Neuronal stem cell (in vitro differentiated cells): ENCODE measurements at regions not wholly inside any gene's neighbourhood (a gene's known extent, or its start where the extent isn't known, plus 50 kb on each side); places are given as distances from the start of the nearest gene placed in this dataset.

ENCODE experiments used
- DNase-seq: peaks from one replicate; pipeline ENCODE4 v3.0.0-alpha.2; 2013; ENCODE audit warnings: low spot score
- H2AFZ ChIP-seq: one replicate; pipeline ENCODE4 v1.6.1; 2013; ENCODE audit warnings: mild to moderate bottlenecking, low read length, inconsistent platforms
- H2AK5ac ChIP-seq: 2 replicates; pipeline ENCODE4 v1.6.1; 2013; ENCODE audit warnings: low read depth, mild to moderate bottlenecking, inconsistent platforms, low read length, moderate library complexity, mixed read lengths
- H2BK120ac ChIP-seq: 2 replicates; pipeline ENCODE4 v1.6.1; 2013; ENCODE audit warnings: low read depth, mild to moderate bottlenecking, inconsistent platforms, low read length, moderate library complexity, mixed read lengths
- H2BK12ac ChIP-seq: one replicate; pipeline ENCODE4 v1.6.1; 2013; ENCODE audit warnings: low read length, inconsistent platforms
- H2BK15ac ChIP-seq: 2 replicates; pipeline ENCODE4 v1.6.1; 2013; ENCODE audit warnings: mild to moderate bottlenecking, low read length, inconsistent platforms, mixed read lengths
- H2BK5ac ChIP-seq: one replicate; pipeline ENCODE4 v1.6.1; 2013; ENCODE audit warnings: inconsistent platforms, mild to moderate bottlenecking, low read length, moderate library complexity
- H3K14ac ChIP-seq: one replicate; pipeline ENCODE4 v1.6.1; 2013; ENCODE audit warnings: low read length, inconsistent platforms
- H3K18ac ChIP-seq: 2 replicates; pipeline ENCODE4 v1.6.1; 2013; ENCODE audit warnings: low read length, inconsistent platforms
- H3K23ac ChIP-seq: 2 replicates; pipeline ENCODE4 v1.6.1; 2013; ENCODE audit warnings: low read depth, mild to moderate bottlenecking, mixed read lengths, low read length, inconsistent platforms; ENCODE audit not compliant: poor library complexity
- H3K27ac ChIP-seq: replicated peaks from 3 replicates; pipeline ENCODE4 v1.5.1; 2013; ENCODE audit warnings: low read length, inconsistent platforms
- H3K27me3 ChIP-seq, 3 experiments: 2 replicates each; pipeline ENCODE4 v1.6.1; 2013; ENCODE audit warnings: low read length in 3 of 3, mild to moderate bottlenecking in 2 of 3, inconsistent platforms in 1 of 3, low read depth in 1 of 3, mixed read lengths in 1 of 3, moderate library complexity in 1 of 3; ENCODE audit not compliant: control insufficient read depth in 3 of 3, insufficient read depth in 3 of 3
- H3K36me3 ChIP-seq, 2 donors: replicated peaks in 1 of 2; 2 replicates each; pipeline ENCODE4 v1.6.1; 2013; ENCODE audit warnings: low read length in 2 of 2; ENCODE audit not compliant: control insufficient read depth in 2 of 2, insufficient read depth in 2 of 2
- H3K4ac ChIP-seq: 2 replicates; pipeline ENCODE4 v1.6.1; 2013; ENCODE audit warnings: inconsistent platforms, mild to moderate bottlenecking, low read length, moderate library complexity
- H3K4me1 ChIP-seq, 2 donors: 1 replicate in 1 of 2; 2 replicates in 1 of 2; pipeline ENCODE4 v1.6.1; 2013; ENCODE audit warnings: low read length in 2 of 2, low read depth in 1 of 2; ENCODE audit not compliant: control insufficient read depth in 2 of 2, insufficient read depth in 1 of 2
- H3K4me2 ChIP-seq: one replicate; pipeline ENCODE4 v1.6.1; 2013; ENCODE audit warnings: mild to moderate bottlenecking, low read length, inconsistent platforms; ENCODE audit not compliant: insufficient read depth, poor library complexity, severe bottlenecking
- H3K4me3 ChIP-seq, 2 donors: 2 replicates each; pipeline ENCODE4 v1.5.1; 2013; ENCODE audit warnings: low read length in 2 of 2, mild to moderate bottlenecking in 2 of 2, inconsistent platforms in 1 of 2, moderate library complexity in 1 of 2
- H3K79me1 ChIP-seq: one replicate; pipeline ENCODE4 v1.6.1; 2013; ENCODE audit warnings: low read depth, mild to moderate bottlenecking, inconsistent platforms, low read length, moderate library complexity
- H3K9ac ChIP-seq: one replicate; pipeline ENCODE4 v1.6.1; 2013; ENCODE audit warnings: mild to moderate bottlenecking, low read depth, low read length, inconsistent platforms; ENCODE audit not compliant: poor library complexity
- H3K9me3 ChIP-seq, 2 donors: replicated peaks in 1 of 2; 2 replicates each; pipeline versions ENCODE3 to v1.6.1; 2013; ENCODE audit warnings: low read length in 2 of 2, mild to moderate bottlenecking in 2 of 2, inconsistent platforms in 1 of 2, low read depth in 1 of 2, mixed read lengths in 1 of 2, moderate library complexity in 1 of 2; ENCODE audit not compliant: control insufficient read depth in 2 of 2, insufficient read depth in 1 of 2
- H4K8ac ChIP-seq: one replicate; pipeline ENCODE4 v1.6.1; 2013; ENCODE audit warnings: low read depth, mild to moderate bottlenecking, inconsistent platforms, low read length, moderate library complexity
- H4K91ac ChIP-seq: one replicate; pipeline ENCODE4 v1.6.1; 2013; ENCODE audit warnings: low read length, low read depth, mild to moderate bottlenecking, inconsistent platforms; ENCODE audit not compliant: poor library complexity
- WGBS, 2 donors: extraction: QIAGEN DNeasy Blood & Tissue Kit; methylation state at CpG; one replicate each; pipeline ENCODE4 v1.1.7; 2013; ENCODE audit warnings: missing lambda C conversion rate in 2 of 2, mixed read lengths in 1 of 2; ENCODE audit not compliant: insufficient read length in 2 of 2, insufficient replicate concordance in 1 of 2; ENCODE audit errors: extremely low coverage in 2 of 2; 5-methylcytosine and 5-hydroxymethylcytosine counted together

DNA sequence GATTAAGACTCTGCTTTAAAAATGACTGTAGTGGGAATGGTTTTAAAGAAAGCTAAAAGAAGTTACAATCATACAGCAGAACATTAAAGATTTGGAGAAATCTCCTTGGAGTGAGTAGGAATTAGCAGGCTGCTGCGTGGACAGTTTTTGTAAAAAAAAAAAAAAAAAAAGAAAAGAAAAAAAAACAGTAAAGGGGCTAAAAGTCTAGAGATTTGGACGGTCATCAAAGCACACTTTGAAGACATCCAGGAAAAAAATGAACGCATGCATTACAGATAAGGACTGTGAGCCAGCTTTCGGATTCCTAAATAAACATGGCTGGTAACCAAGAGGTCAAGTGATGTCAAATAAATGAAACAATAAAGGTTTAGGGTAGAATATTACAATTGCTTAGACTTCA, 1700.6 kb downstream of the PCDH9 start:
- Histone ChIP-seq H3K9me3 (no peaks in the 10 kb centered on the region), H3K4me1 (no peaks in the 10 kb centered on the region), H3K18ac (no peak overlapping the region), H3K4ac (no peak overlapping the region), H2BK120ac (no peak overlapping the region), H3K14ac (no peak overlapping the region), H2AK5ac (no peak overlapping the region), H2BK12ac (no peak overlapping the region), H3K36me3 (no peaks in the 10 kb centered on the region), H3K4me3 (no peak overlapping the region), H3K27me3 (no peaks in the 10 kb centered on the region), H3K23ac (no peak overlapping the region), H2BK15ac (no peak overlapping the region), H3K27ac (no peak overlapping the region), H2BK5ac (no peak overlapping the region), H3K4me2 (no peak overlapping the region), H2AFZ (no peak overlapping the region), H4K8ac (no peak overlapping the region), H3K79me1 (no peaks in the 10 kb centered on the region), H3K9ac (no peak overlapping the region), H4K91ac (no peak overlapping the region)
- no peak for DNase-seq
- no CpG with 5 or more reads among the region's 4 CpGs for WGBS, 2 donors

DNA sequence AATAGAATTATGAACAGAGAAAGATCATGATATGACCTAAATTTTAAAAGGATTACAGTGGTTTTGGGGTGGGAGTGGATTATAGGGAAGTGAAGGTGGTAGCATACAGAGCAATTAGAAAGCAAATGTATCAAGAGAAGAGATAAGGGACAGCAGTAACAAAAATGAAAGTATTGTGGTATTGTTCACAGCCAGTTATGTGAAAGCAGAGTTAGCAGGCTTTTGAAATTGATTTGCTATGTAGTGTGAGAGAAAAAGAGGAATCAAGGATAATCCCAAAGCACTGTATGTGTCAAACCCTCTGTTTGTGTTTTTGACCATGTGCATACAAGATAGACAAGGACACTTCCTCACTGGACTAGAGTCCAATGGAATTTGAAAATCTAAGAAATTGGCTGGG, 1721.4 kb downstream of the PCDH9 start:
- H2BK120ac ChIP-seq = no peak overlapping the region
- no peaks in the 10 kb centered on the region for H3K79me1 ChIP-seq
- no peak overlapping the region for H4K8ac ChIP-seq
- H3K36me3 ChIP-seq = no peaks in the 10 kb centered on the region
- no peak overlapping the region for H2BK15ac ChIP-seq
- H3K14ac ChIP-seq = no peak overlapping the region
- H3K9ac ChIP-seq = no peak overlapping the region
- H3K9me3 ChIP-seq = no peaks in the 10 kb centered on the region
- H3K18ac ChIP-seq = no peak overlapping the region
- H2BK5ac ChIP-seq = no peak overlapping the region
- no peak overlapping the region for H2BK12ac ChIP-seq
- H3K4me2 ChIP-seq = no peak overlapping the region
- no peak overlapping the region for H3K23ac ChIP-seq
- H2AK5ac ChIP-seq = no peak overlapping the region
- H3K4me3 ChIP-seq = no peak overlapping the region
- no peak overlapping the region for H2AFZ ChIP-seq
- no peak overlapping the region for H3K4ac ChIP-seq
- DNase-seq = no peak
- H3K27me3 ChIP-seq = no peaks in the 10 kb centered on the region
- no peaks in the 10 kb centered on the region for H3K4me1 ChIP-seq
- H4K91ac ChIP-seq = no peak overlapping the region
- no peak overlapping the region for H3K27ac ChIP-seq

DNA sequence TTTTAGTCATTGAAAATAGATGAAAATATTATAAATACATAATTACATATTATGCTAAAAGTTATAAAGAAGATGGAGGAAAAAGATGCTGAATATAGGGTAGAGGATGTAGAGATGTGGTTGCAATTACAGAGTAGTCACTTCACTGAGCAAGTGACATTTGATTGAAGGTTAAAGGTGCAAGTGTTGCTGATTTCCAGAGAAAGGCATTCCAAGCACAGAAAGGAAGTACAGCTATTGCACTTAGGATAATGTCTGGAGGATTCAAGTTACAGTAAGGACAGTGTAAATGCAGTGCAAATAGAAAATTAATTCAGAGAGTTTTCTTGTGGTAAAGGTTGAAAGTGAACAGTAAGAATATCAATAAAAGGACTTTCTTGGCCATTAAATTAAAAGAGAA, 1721.8 kb downstream of the PCDH9 start:
- Histone ChIP-seq H3K4me2 (no peak overlapping the region), H3K9ac (no peak overlapping the region), H2BK15ac (no peak overlapping the region), H3K27me3 (no peaks in the 10 kb centered on the region), H3K4ac (no peak overlapping the region), H2BK120ac (no peak overlapping the region), H3K36me3 (no peaks in the 10 kb centered on the region), H3K23ac (no peak overlapping the region), H3K14ac (no peak overlapping the region), H3K18ac (no peak overlapping the region), H3K9me3 (no peaks in the 10 kb centered on the region), H3K4me3 (no peak overlapping the region), H2AK5ac (no peak overlapping the region), H2BK12ac (no peak overlapping the region), H2AFZ (no peak overlapping the region), H3K79me1 (no peaks in the 10 kb centered on the region), H2BK5ac (no peak overlapping the region), H3K27ac (no peak overlapping the region), H4K8ac (no peak overlapping the region), H3K4me1 (no peaks in the 10 kb centered on the region), H4K91ac (no peak overlapping the region)
- DNase-seq = no peak

DNA sequence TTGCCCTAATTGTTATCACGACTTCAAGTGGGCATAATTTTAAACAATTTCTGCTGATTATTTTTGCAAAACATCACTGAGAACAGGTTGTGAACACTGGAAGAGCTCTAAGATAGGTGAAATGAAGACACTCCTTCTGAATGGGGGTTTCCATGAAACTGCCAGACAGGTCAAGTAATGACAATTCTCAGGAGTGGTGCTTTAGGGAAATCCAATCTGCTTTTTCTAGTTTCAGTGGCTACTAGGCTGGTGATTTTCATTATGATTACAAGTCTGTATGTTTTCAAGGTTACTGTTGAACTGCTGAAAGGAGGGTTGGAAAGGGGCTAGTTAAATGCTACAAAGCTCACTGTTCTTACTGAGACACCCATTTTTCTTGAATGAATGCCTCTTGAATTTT, 1724.2 kb downstream of the PCDH9 start:
- H2AK5ac ChIP-seq = no peak overlapping the region
- H3K18ac ChIP-seq = no peak overlapping the region
- H3K4me1 ChIP-seq = no peaks in the 10 kb centered on the region

More for the DNA sequence above, 1724.2 kb downstream of the PCDH9 start:
- Histone ChIP-seq H3K4me2 (no peak overlapping the region), H3K9me3 (no peaks in the 10 kb centered on the region), H4K8ac (no peak overlapping the region), H4K91ac (no peak overlapping the region), H3K4ac (no peak overlapping the region), H3K14ac (no peak overlapping the region), H2BK15ac (no peak overlapping the region), H2AFZ (peak overlapping the region; percentile 48), H3K36me3 (no peaks in the 10 kb centered on the region), H3K4me3 (no peak overlapping the region), H2BK5ac (no peak overlapping the region), H3K79me1 (no peaks in the 10 kb centered on the region), H3K9ac (no peak overlapping the region), H2BK12ac (no peak overlapping the region), H3K27me3 (no peaks in the 10 kb centered on the region), H2BK120ac (no peak overlapping the region), H3K23ac (no peak overlapping the region), H3K27ac (no peak overlapping the region)
- DNase-seq = no peak
- WGBS, 2 donors = no CpG with 5 or more reads among the region's 1 CpG
